ENCODE measurements at regions not wholly inside any gene's neighbourhood (a gene's known extent, or its start where the extent isn't known, plus 50 kb on each side); places are given as distances from the start of the nearest gene placed in this dataset.

DNA sequence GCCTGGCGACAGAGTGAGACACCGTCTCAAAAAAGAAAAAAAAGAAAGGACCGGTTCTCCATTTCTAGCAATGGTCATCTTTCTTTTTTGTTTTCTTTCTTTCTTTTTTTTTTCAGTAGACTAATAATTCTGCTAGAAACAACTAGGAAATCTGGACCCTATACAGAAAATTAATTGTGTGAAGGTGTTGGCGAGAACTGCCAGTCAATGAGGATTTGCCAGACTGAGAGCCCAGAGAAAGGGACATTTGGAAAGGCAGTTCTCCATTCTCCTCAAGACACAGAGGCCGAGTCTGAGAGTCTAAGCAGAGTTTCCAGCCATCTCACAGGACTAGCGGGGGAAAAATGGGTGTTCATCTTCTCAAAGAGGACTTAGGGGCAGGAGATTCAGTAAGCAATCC, 123.6 kb upstream of the GPC1 start:
- no peak overlapping the region for H3K4me3 ChIP-seq (ENCODE audit: low read depth, low read length)
- POLR2A ChIA-PET: no interaction called here
- TF ChIP-seq, protein P1, sequence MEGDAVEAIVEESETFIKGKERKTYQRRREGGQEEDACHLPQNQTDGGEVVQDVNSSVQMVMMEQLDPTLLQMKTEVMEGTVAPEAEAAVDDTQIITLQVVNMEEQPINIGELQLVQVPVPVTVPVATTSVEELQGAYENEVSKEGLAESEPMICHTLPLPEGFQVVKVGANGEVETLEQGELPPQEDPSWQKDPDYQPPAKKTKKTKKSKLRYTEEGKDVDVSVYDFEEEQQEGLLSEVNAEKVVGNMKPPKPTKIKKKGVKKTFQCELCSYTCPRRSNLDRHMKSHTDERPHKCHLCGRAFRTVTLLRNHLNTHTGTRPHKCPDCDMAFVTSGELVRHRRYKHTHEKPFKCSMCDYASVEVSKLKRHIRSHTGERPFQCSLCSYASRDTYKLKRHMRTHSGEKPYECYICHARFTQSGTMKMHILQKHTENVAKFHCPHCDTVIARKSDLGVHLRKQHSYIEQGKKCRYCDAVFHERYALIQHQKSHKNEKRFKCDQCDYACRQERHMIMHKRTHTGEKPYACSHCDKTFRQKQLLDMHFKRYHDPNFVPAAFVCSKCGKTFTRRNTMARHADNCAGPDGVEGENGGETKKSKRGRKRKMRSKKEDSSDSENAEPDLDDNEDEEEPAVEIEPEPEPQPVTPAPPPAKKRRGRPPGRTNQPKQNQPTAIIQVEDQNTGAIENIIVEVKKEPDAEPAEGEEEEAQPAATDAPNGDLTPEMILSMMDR (IDR thresholded peaks at IDR 0.05; ENCODE audit: insufficient read depth, low read length, missing control alignments): no peak
- no peak for DNase-seq (ENCODE audit: low read depth, low spot score)
- CTCF ChIA-PET: no interaction called here

DNA sequence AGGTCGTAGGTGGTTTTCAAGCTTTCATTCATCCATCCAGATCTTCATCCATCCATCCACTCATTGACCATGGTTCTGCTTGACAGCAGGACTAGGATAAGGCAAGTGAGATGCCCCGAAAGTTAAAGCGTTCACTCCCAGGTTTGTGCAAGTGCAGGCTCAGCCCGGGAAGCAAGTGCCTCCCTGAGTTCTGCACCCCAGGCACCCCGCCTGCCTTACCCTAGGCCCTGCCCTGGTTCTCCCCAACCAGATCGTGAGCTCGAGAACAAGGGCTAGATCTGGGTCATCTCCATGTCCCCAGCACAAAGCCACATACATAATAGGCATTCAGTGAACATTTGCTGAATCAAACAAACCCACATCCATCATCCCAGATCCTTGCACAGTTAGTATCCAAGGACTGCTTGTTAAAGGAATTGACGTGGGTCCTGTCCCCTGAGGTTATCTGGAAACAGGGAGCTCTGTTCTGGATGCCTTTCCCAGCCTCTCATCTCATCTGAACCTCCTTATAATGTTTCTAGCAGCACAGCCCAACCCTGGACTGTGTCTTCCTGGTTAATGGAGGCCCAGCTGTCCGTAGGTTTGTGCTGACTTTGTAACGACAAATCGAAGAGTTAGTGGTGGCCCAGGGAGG, 116.1 kb upstream of the GPC1 start:
- H3K4me3 ChIP-seq (ENCODE audit: low read depth, low read length): no peak overlapping the region
- POLR2A ChIA-PET: interaction anchor here (0.6 to 2.3 kb wide), 2 partner anchors 51 to 579 kb away, joined by 4 to 8 read pairs; no protein-coding TSS in a partner anchor
- TF ChIP-seq, protein P1 (IDR thresholded peaks at IDR 0.05; ENCODE audit: insufficient read depth, low read length, missing control alignments): no peak
- CTCF ChIA-PET: interaction anchor here (1.2 to 1.4 kb wide), 2 partner anchors 33 to 34 kb away, joined by 3 read pairs; no protein-coding TSS in a partner anchor
- DNase-seq (ENCODE audit: low read depth, low spot score): no peak

DNA sequence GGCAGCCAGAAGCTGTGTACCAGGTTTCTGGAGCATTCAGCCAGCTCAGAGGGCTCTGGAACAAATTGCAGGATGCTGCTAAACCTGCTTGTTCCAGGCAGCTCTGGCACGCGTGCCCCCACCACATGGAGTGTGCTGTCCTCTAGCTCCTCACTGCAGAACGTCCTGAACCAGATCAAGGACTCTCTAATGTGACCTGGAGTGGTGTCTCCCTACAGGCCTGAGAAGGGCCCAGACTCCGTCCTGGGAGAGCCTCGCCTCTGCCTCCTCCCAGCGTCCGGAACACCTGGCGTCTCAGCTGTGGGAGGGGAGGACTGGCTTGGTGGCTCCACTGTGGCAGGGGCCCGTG, 115.6 kb upstream of the GPC1 start:
- TF ChIP-seq, protein P1 (IDR thresholded peaks at IDR 0.05; ENCODE audit: insufficient read depth, low read length, missing control alignments): no peak
- CTCF ChIA-PET: interaction anchor here (1.4 kb wide), 1 partner anchor 32 kb away, joined by 3 read pairs; no protein-coding TSS in a partner anchor
- DNase-seq (ENCODE audit: low read depth, low spot score): no peak
- POLR2A ChIA-PET: interaction anchor here (2.3 kb wide), 1 partner anchor 50 kb away, joined by 8 read pairs; no protein-coding TSS in a partner anchor
- no peak overlapping the region for H3K4me3 ChIP-seq (ENCODE audit: low read depth, low read length)

DNA sequence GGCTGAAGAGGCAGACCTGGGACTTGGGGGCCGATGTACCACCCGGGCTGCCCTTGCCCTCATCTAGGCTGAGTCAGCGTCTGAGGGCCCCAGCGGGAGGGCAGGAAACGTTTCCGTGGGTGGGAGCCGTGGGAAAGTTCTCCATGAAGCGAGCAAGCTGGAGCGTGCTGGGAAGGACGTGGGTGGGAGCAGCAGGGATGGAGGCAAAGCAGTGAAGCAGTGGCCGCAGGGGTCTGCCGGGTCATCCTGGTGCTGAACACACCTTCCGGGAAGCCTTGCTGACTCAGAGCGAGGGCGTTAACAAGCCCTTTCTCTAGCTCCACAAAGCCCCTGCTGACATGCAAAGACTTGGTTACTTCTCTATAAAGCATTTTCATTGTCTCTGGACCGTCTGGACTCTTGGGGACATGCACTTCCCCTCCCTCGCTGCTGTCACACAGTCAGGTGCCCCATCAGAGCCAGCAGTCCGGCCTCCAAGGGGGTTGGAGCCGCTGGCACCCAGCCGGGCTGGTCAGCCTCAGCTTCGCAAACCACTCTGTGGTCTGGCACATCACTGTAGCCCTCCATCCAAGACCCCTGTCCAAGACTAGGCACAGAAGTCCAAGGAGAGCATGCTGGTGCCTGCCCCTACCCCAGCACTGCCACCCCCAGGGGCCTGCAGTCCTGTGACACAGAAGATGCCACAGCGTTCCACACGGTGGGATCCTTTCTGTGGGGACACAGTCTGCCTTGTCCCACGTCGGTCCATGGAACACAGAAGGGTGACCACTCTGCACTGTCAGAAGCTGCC, 115.1 kb upstream of the GPC1 start:
- ChIA-PET POLR2A (interaction anchor here (2.3 kb wide), 1 partner anchor 50 kb away, joined by 8 read pairs; no protein-coding TSS in a partner anchor), CTCF (interaction anchor here (1.4 to 1.5 kb wide), 2 partner anchors 13 to 32 kb away, joined by 3 to 4 read pairs; no protein-coding TSS in a partner anchor)

DNA sequence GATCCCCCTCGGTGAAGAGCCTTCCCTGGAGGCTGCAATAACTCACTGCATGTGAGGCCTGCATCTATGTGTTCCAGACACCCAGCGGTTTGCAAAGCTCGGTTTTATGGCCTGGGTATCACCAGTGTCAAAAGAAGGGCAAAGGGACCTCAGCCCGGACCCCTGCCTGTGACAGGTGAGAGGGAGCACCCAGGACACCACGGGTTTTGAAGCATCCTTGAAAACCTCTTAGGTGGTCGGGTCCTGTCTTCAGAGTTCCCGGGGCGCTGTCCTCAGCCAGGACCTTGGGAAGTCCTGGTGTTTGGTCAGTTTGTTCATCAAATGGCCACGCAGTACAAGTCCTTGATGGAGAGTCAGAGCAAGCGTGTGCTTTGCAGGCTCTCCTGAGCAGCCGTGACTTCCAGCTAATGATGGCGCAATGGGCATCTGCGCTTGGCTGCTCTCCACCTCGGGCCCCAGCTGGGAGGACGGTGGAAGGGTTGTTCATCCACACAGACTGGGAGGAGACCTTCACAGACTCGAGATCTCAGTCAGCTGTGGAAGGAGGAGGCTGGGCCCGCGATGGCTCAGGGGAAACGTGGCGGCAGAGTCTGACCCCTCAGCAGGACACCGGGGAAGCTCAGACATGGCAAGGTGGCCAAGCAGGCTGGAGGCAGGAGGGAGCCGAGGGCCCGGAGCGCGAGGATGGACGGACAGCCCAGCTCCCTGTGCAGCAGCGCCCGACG, 113.1 kb upstream of the GPC1 start:
- no peak for DNase-seq (ENCODE audit: low read depth, low spot score)
- no peak overlapping the region for H3K4me3 ChIP-seq (ENCODE audit: low read depth, low read length)
- CTCF ChIA-PET: interaction anchor here (1.1 kb wide), 1 partner anchor 300 kb away, joined by 3 read pairs; no protein-coding TSS in a partner anchor
- TF ChIP-seq, protein P1 (IDR thresholded peaks at IDR 0.05; ENCODE audit: insufficient read depth, low read length, missing control alignments): no peak
- POLR2A ChIA-PET: no interaction called here

More for the DNA sequence above, 115.1 kb upstream of the GPC1 start:
- peak; percentile 33 for DNase-seq (ENCODE audit: low read depth, low spot score)
- no peak overlapping the region for H3K4me3 ChIP-seq (ENCODE audit: low read depth, low read length)
- TF ChIP-seq, protein P1 (IDR thresholded peaks at IDR 0.05; ENCODE audit: insufficient read depth, low read length, missing control alignments): no peak

Measured in AG04449 (cell line).